IMR-90 (cell line): ENCODE measurements at regions not wholly inside any gene's neighbourhood (a gene's known extent, or its start where the extent isn't known, plus 50 kb on each side); places are given as distances from the start of the nearest gene placed in this dataset.

Source experiments
- ATAC-seq: fragments of 200-7000 bp; cut with Tn5 transposase; 2 replicates; pipeline ENCODE4 v1.9.1; 2020; ENCODE audit warnings: low read depth, mild to moderate bottlenecking, moderate library complexity
- BruUV-seq: library from RNA; stranded (reverse); fragments of 400-500 nt; replicated peaks from 2 replicates; lab custom pipeline; 2021; lab: Mats Ljungman, UMichigan
- CTCF ChIA-PET: fragments of 300-600 bp; formaldehyde crosslinking; extraction: SDS; loops from one replicate; lab custom pipeline; 2021; ENCODE audit warnings: antibody characterized with exemption; lab: Yijun Ruan, JAX
- POLR2A ChIA-PET: fragments of 300-600 bp; sonication (Branson Sonifier 250); formaldehyde crosslinking; loops from one replicate; lab custom pipeline; 2022; ENCODE audit warnings: antibody characterized with exemption; ENCODE audit not compliant: unreplicated experiment; lab: Charles Lee
- DNase-seq: peaks from one replicate; pipeline ENCODE4 v3.0.0; 2013
- H2AFZ ChIP-seq: replicated peaks from 2 replicates; pipeline ENCODE3; 2013; ENCODE audit warnings: low read length, mild to moderate bottlenecking; ENCODE audit not compliant: poor library complexity
- H2AK5ac ChIP-seq: 2 replicates; pipeline ENCODE4 v1.6.1; 2013; ENCODE audit warnings: low read depth, low read length, inconsistent platforms
- H2AK9ac ChIP-seq: replicated peaks from 2 replicates; pipeline ENCODE3; 2013; ENCODE audit warnings: mild to moderate bottlenecking, low read depth, low read length, moderate library complexity; ENCODE audit not compliant: poor library complexity
- H2BK120ac ChIP-seq: 2 replicates; pipeline ENCODE4 v1.6.1; 2013; ENCODE audit warnings: low read depth, low read length, inconsistent platforms
- H2BK15ac ChIP-seq: 3 replicates; pipeline ENCODE4 v1.6.1; 2013; ENCODE audit warnings: low read depth, low read length, inconsistent platforms
- H2BK20ac ChIP-seq: 2 replicates; pipeline ENCODE4 v1.6.1; 2013; ENCODE audit warnings: low read depth, mild to moderate bottlenecking, inconsistent platforms, low read length, moderate library complexity
- H2BK5ac ChIP-seq: 2 replicates; pipeline ENCODE4 v1.6.1; 2013; ENCODE audit warnings: mild to moderate bottlenecking, low read depth, low read length, inconsistent platforms; ENCODE audit not compliant: poor library complexity, severe bottlenecking
- H3K14ac ChIP-seq: replicated peaks from 2 replicates; pipeline ENCODE4 v1.6.1; 2013; ENCODE audit warnings: low read depth, low read length, inconsistent platforms
- H3K18ac ChIP-seq: 2 replicates; pipeline ENCODE4 v1.6.1; 2013; ENCODE audit warnings: low read depth, low read length, control low read depth
- H3K23ac ChIP-seq: 2 replicates; pipeline ENCODE4 v1.6.1; 2013; ENCODE audit warnings: low read depth, low read length, inconsistent platforms
- H3K27ac ChIP-seq: 2 replicates; pipeline ENCODE4 v1.5.1; 2013; ENCODE audit warnings: mild to moderate bottlenecking, control low read depth, low read length; ENCODE audit not compliant: insufficient read depth
- H3K27me3 ChIP-seq: 2 replicates; pipeline ENCODE4 v1.6.1; 2013; ENCODE audit warnings: low read length; ENCODE audit not compliant: control insufficient read depth, insufficient read depth
- H3K36me3 ChIP-seq: 2 replicates; pipeline ENCODE4 v1.6.1; 2013; ENCODE audit warnings: low read length, mixed read lengths; ENCODE audit not compliant: control insufficient read depth, insufficient read depth
- H3K4ac ChIP-seq: 2 replicates; pipeline ENCODE4 v1.6.1; 2013; ENCODE audit warnings: low read depth, low read length, inconsistent platforms
- H3K4me1 ChIP-seq: 2 replicates; pipeline ENCODE4 v1.6.1; 2013; ENCODE audit warnings: low read length, mixed read lengths; ENCODE audit not compliant: control insufficient read depth, insufficient read depth
- H3K4me2 ChIP-seq: 2 replicates; pipeline ENCODE4 v1.6.1; 2013; ENCODE audit warnings: low read depth, mild to moderate bottlenecking, control low read depth, low read length, moderate library complexity
- H3K4me3 ChIP-seq: 2 replicates; pipeline ENCODE4 v1.5.1; 2013; ENCODE audit warnings: low read depth, mild to moderate bottlenecking, control low read depth, low read length, moderate library complexity; ENCODE audit not compliant: insufficient read depth
- H3K56ac ChIP-seq: 2 replicates; pipeline ENCODE4 v1.6.1; 2013; ENCODE audit warnings: low read length, inconsistent platforms; ENCODE audit not compliant: insufficient read depth; ENCODE audit errors: extremely low read depth
- H3K79me1 ChIP-seq, 2 experiments: 2 replicates each; pipeline ENCODE4 v1.6.1; 2013; ENCODE audit warnings: low read length in 2 of 2, inconsistent platforms in 1 of 2, low read depth in 1 of 2
- H3K9ac ChIP-seq: 2 replicates; pipeline ENCODE4 v1.6.1; 2013; ENCODE audit warnings: low read depth, low read length, control low read depth
- H3K9me1 ChIP-seq: 2 replicates; pipeline ENCODE4 v1.6.1; 2013; ENCODE audit warnings: low read length, inconsistent platforms; ENCODE audit not compliant: insufficient read depth
- H3K9me3 ChIP-seq: 2 replicates; pipeline ENCODE4 v1.6.1; 2013; ENCODE audit warnings: low read length; ENCODE audit not compliant: control insufficient read depth, insufficient read depth
- H4K20me1 ChIP-seq: 2 replicates; pipeline ENCODE4 v1.6.1; 2013; ENCODE audit warnings: low read length, inconsistent platforms; ENCODE audit not compliant: insufficient read depth
- H4K5ac ChIP-seq: 2 replicates; pipeline ENCODE4 v1.6.1; 2013; ENCODE audit warnings: mild to moderate bottlenecking, low read depth, low read length, control low read depth
- H4K8ac ChIP-seq, 2 experiments: 2 replicates each; pipeline ENCODE4 v1.6.1; 2013; ENCODE audit warnings: low read depth in 2 of 2, low read length in 2 of 2, control low read depth in 1 of 2, inconsistent platforms in 1 of 2
- H4K91ac ChIP-seq: 2 replicates; pipeline ENCODE4 v1.6.1; 2013; ENCODE audit warnings: low read depth, low read length, inconsistent platforms; ENCODE audit not compliant: insufficient read depth
- BHLHE40 ChIP-seq: fragments of 150-350 bp; IDR thresholded peaks from 2 replicates; pipeline ENCODE4 v1.6.1; 2016; ENCODE audit warnings: mild to moderate bottlenecking, low read depth, low read length
- CEBPB ChIP-seq: IDR thresholded peaks from 2 replicates; pipeline ENCODE4 v1.6.1; 2012; ENCODE audit warnings: low read depth, low read length, improper control_type of control experiment
- CHD1 ChIP-seq: IDR thresholded peaks from 2 replicates; pipeline ENCODE4 v1.6.1; 2012; ENCODE audit warnings: low read depth, low read length, improper control_type of control experiment
- CTCF ChIP-seq: conservative IDR thresholded peaks from 2 replicates; pipeline ENCODE4 v1.5.1; 2012; ENCODE audit warnings: mild to moderate bottlenecking, low read depth, low read length, improper control_type of control experiment
- MAFK ChIP-seq: IDR thresholded peaks from 2 replicates; pipeline ENCODE4 v1.6.1; 2012; ENCODE audit warnings: low read depth, low read length, improper control_type of control experiment
- MAZ ChIP-seq: IDR thresholded peaks from 2 replicates; pipeline ENCODE4 v1.6.1; 2012; ENCODE audit warnings: low read depth, mild to moderate bottlenecking, low read length, improper control_type of control experiment, moderate library complexity, borderline replicate concordance
- MXI1 ChIP-seq: IDR thresholded peaks from 2 replicates; pipeline ENCODE4 v1.6.1; 2012; ENCODE audit warnings: low read depth, mild to moderate bottlenecking, low read length, moderate library complexity, borderline replicate concordance
- NFE2L2 ChIP-seq: fragments of 150-350 bp; IDR thresholded peaks from 2 replicates; pipeline ENCODE4 v1.6.1; 2016; ENCODE audit warnings: low read depth, mild to moderate bottlenecking, low read length
- RAD21 ChIP-seq: IDR thresholded peaks from 2 replicates; pipeline ENCODE4 v1.6.1; 2012; ENCODE audit warnings: low read length, improper control_type of control experiment
- RFX5 ChIP-seq: IDR thresholded peaks from 2 replicates; pipeline ENCODE4 v1.8.0; 2012; ENCODE audit warnings: low read depth, mild to moderate bottlenecking, low read length, moderate library complexity
- SMC3 ChIP-seq: fragments of 150-350 bp; IDR thresholded peaks from 2 replicates; pipeline ENCODE4 v1.6.1; 2016; ENCODE audit warnings: low read depth, mild to moderate bottlenecking, antibody characterized with exemption, low read length, moderate library complexity
- WGBS, 2 experiments: methylation state at CpG; one replicate each; pipeline versions ENCODE4 v1.1.5 to v1.1.7; 2013; ENCODE audit warnings: missing lambda C conversion rate in 2 of 2; ENCODE audit not compliant: insufficient read length in 1 of 2; ENCODE audit errors: extremely low coverage in 2 of 2; 5-methylcytosine and 5-hydroxymethylcytosine counted together
- dilution Hi-C: fragments of 300-500 bp; cut with HindIII; formaldehyde crosslinking; loops from one replicate; pipeline ENCODE4 v1.14.3; 2018; ENCODE audit warnings: low sequenced_read_pairs; ENCODE audit not compliant: unreplicated experiment
- in situ Hi-C: fragments of 300-500 bp; cut with MboI; formaldehyde crosslinking; loops from 3 replicates; pipeline ENCODE4 v1.14.3; 2019; ENCODE audit warnings: low sequenced_read_pairs, inconsistent platforms, mixed read lengths
- intact Hi-C: fragments of 100-400 bp; cut with micrococcal nuclease; formaldehyde crosslinking; loops from 2 replicates; pipeline ENCODE4 v1.10.0; 2022
- TF ChIP-seq, protein P1 (sequence below): fragments of 150-350 bp; IDR thresholded peaks from 2 replicates; pipeline ENCODE4 v1.6.1; 2017; ENCODE audit warnings: mild to moderate bottlenecking, antibody characterized with exemption, low read length, low read depth
- TF ChIP-seq, protein P2 (sequence below): fragments of 150-350 bp; IDR thresholded peaks from 2 replicates; pipeline ENCODE4 v1.6.1; 2016; ENCODE audit warnings: low read depth, mild to moderate bottlenecking, low read length, moderate library complexity, borderline replicate concordance

- no peak overlapping the region for H2BK20ac ChIP-seq
- peaks cover 5% of the 10 kb centered on the region; the same call in 1 of the 2 replicates for H3K27me3 ChIP-seq
- no peak overlapping the region for H4K8ac ChIP-seq
- no peak overlapping the region for H2AK5ac ChIP-seq
- dilution Hi-C loops (no loop called here), intact Hi-C loops (no loop called here), in situ Hi-C loops (no loop called here)
- H3K4me2 ChIP-seq: no peak overlapping the region
- H3K56ac ChIP-seq: no peak overlapping the region
- DNase-seq (no peak), ATAC-seq (no peak)
- no peak overlapping the region for H3K18ac ChIP-seq
- H3K9me1 ChIP-seq: peaks cover 8% of the 10 kb centered on the region; the same call in 1 of the 2 replicates
- H3K4me1 ChIP-seq: peaks cover 6% of the 10 kb centered on the region; the same call in 1 of the 2 replicates
- no CpG with 5 or more reads among the region's 1 CpG for WGBS, 2 experiments
- ChIA-PET CTCF (no interaction called here), POLR2A (no interaction called here)
- no peak overlapping the region for H2AK9ac ChIP-seq
- H3K23ac ChIP-seq: no peak overlapping the region
- no peak overlapping the region for H4K91ac ChIP-seq
- H3K36me3 ChIP-seq: no peaks in the 10 kb centered on the region
- H3K79me1 ChIP-seq: no peaks in the 10 kb centered on the region
- no peak overlapping the region for H2BK120ac ChIP-seq
- no peak overlapping the region for H3K27ac ChIP-seq
- H3K4me3 ChIP-seq: no peak overlapping the region
- H4K20me1 ChIP-seq: no peaks in the 10 kb centered on the region
- TF ChIP-seq SMC3: peak; percentile 51
- peak; percentile 31; the same call in 1 of the 2 replicates for TF ChIP-seq CTCF
- no peak for TF ChIP-seq MAZ
- TF ChIP-seq, protein P1, sequence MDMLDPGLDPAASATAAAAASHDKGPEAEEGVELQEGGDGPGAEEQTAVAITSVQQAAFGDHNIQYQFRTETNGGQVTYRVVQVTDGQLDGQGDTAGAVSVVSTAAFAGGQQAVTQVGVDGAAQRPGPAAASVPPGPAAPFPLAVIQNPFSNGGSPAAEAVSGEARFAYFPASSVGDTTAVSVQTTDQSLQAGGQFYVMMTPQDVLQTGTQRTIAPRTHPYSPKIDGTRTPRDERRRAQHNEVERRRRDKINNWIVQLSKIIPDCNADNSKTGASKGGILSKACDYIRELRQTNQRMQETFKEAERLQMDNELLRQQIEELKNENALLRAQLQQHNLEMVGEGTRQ: no peak
- TF ChIP-seq, protein P2, sequence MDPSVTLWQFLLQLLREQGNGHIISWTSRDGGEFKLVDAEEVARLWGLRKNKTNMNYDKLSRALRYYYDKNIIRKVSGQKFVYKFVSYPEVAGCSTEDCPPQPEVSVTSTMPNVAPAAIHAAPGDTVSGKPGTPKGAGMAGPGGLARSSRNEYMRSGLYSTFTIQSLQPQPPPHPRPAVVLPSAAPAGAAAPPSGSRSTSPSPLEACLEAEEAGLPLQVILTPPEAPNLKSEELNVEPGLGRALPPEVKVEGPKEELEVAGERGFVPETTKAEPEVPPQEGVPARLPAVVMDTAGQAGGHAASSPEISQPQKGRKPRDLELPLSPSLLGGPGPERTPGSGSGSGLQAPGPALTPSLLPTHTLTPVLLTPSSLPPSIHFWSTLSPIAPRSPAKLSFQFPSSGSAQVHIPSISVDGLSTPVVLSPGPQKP: no peak
- no peak for TF ChIP-seq BHLHE40
- TF ChIP-seq CEBPB: no peak
- TF ChIP-seq NFE2L2: no peak
- peak; percentile 48 for TF ChIP-seq RAD21
- TF ChIP-seq MXI1: no peak
- no peak for TF ChIP-seq MAFK
- TF ChIP-seq RFX5: no peak
- TF ChIP-seq CHD1: no peak
- H3K9me3 ChIP-seq: peaks cover 36% of the 10 kb centered on the region
- H2BK15ac ChIP-seq: no peak overlapping the region
- H2BK5ac ChIP-seq: no peak overlapping the region
- no peak overlapping the region for H3K4ac ChIP-seq
- H3K14ac ChIP-seq: no peak overlapping the region
- H2AFZ ChIP-seq: no peak overlapping the region
- H4K5ac ChIP-seq: no peak overlapping the region
- no peak overlapping the region for H3K9ac ChIP-seq
- BruUV-seq: no TSS peak
Measured at GRCh38 chr2:128469203-128469602, 150.5 kb upstream of the HS6ST1 start.
